Fibroblast of peridontal ligament (primary cell): ENCODE measurements at regions not wholly inside any gene's neighbourhood (a gene's known extent, or its start where the extent isn't known, plus 50 kb on each side); places are given as distances from the start of the nearest gene placed in this dataset.
"Not testable (repeated sequence)": the region's sequence is repeated elsewhere in the genome, so short reads cannot be mapped to it uniquely, and the experiment has no call there.

ENCODE experiments used
- DNase-seq: peaks from one replicate; pipeline ENCODE4 v3.0.0-alpha.2; 2010; ENCODE audit errors: extremely low read depth

GRCh38 chr1:46878173-46878782, 63.0 kb downstream of the CYP4A11 start:
- DNase-seq = peak; percentile 30

DNA sequence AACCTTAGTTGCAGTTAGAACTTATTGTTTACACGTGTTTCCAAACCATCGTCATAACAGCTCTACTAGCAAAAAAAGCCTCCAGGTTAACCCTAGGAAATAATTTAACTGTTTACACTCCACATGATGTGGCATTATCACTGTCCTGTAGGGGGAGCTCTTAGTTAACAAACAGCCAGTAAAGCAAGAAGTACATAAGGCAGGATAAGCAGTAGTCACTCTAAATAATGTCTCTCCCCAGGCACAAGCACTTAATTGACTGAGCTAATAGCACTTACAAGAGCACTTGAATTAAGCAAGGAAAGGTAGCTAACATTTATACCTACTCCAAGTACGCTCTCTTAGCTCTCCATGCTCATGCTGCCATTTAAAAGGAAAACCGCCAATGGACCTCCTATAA, 65.2 kb downstream of the CYP4A11 start:
- not testable (repeated sequence) for DNase-seq
